Ascending aorta (tissue), 2 donors: ENCODE measurements at regions not wholly inside any gene's neighbourhood (a gene's known extent, or its start where the extent isn't known, plus 50 kb on each side); places are given as distances from the start of the nearest gene placed in this dataset.

Experiments used
- DNase-seq, 2 donors: peaks; one replicate each; pipeline ENCODE4 v3.0.0-alpha.2; 2019; ENCODE audit warnings: low spot score in 2 of 2
- H3K27ac ChIP-seq, 2 donors: fragments of 200-600 bp; sonication (generic); one replicate each; pipeline ENCODE4 v1.5.1; 2016 to 2017; ENCODE audit warnings: mild to moderate bottlenecking in 1 of 2
- H3K27me3 ChIP-seq: fragments of 200-600 bp; sonication (generic); one replicate; pipeline ENCODE4 v1.5.1; 2017
- H3K36me3 ChIP-seq, 2 donors: fragments of 200-600 bp; sonication (generic); one replicate each; pipeline ENCODE4 v1.5.1; 2016
- H3K4me1 ChIP-seq, 2 donors: fragments of 200-600 bp; sonication (generic); one replicate each; pipeline ENCODE4 v1.5.1; 2016 to 2017; ENCODE audit warnings: mild to moderate bottlenecking in 1 of 2
- H3K4me3 ChIP-seq, 2 donors: fragments of 200-600 bp; sonication (generic); one replicate each; pipeline ENCODE4 v1.5.1; 2016 to 2017; ENCODE audit warnings: mild to moderate bottlenecking in 1 of 2
- H3K9me3 ChIP-seq, 2 donors: fragments of 200-600 bp; sonication (generic); one replicate each; pipeline ENCODE4 v1.5.1; 2016
- intact Hi-C: fragments of 100-400 bp; cut with DNase I; formaldehyde crosslinking; loops from one replicate; pipeline ENCODE4 v1.15.1; 2023
- TF ChIP-seq, protein P1 (sequence below), 3 experiments: fragments of 200-600 bp in 2 of 3; fragments of 450-650 bp in 1 of 3; sonication (generic) in 2 of 3; IDR thresholded peaks; one replicate each; pipeline ENCODE4 v1.5.1; 2016 to 2019; ENCODE audit warnings: antibody characterized with exemption in 3 of 3, mild to moderate bottlenecking in 1 of 3, moderate library complexity in 1 of 3

DNA sequence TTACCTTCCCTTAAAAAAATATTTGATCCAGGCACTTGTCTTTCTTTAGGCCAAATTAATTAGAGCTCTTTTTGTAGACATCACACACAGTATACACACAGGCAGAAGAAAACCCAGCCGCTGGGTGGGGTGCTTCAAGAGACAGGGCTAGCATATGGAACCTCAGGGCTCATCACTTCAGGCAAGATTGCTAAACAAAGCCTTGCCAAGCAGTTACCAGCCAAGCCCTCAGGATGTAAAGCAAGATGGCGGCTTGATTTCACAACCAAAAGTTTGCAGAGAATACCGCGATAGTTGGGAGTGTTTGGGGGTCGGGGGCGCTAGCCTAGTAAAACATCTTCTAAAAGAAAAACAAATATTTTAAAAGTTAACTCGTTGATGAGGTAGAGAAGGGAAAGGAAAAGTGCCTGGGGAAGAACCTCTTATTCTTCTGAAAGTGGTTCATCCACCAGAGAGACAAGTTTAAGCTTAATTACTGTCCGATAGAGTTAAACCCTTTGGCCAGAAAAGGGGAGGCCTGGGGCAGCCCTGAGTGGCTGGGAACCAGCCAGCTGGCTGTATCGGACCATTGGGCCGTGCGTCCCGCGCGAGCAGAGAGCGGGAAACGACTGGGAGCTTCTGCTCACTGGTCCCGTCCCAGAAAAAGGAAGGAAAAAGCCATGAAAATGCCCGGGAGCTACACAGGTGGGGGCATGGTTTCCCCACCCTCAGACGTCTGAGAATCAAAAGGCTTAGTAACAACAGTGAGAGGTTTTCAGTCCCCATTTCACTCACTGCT, 254.9 kb upstream of the PCDH20 start:
- H3K4me3 ChIP-seq = no peak overlapping the region
- H3K36me3 ChIP-seq = no peaks in the 10 kb centered on the region
- no peaks in the 10 kb centered on the region for H3K27me3 ChIP-seq
- no peaks in the 10 kb centered on the region for H3K4me1 ChIP-seq
- intact Hi-C loops = no loop called here
- no peak overlapping the region for H3K27ac ChIP-seq
- no peaks in the 10 kb centered on the region for H3K9me3 ChIP-seq
- TF ChIP-seq, protein P1, sequence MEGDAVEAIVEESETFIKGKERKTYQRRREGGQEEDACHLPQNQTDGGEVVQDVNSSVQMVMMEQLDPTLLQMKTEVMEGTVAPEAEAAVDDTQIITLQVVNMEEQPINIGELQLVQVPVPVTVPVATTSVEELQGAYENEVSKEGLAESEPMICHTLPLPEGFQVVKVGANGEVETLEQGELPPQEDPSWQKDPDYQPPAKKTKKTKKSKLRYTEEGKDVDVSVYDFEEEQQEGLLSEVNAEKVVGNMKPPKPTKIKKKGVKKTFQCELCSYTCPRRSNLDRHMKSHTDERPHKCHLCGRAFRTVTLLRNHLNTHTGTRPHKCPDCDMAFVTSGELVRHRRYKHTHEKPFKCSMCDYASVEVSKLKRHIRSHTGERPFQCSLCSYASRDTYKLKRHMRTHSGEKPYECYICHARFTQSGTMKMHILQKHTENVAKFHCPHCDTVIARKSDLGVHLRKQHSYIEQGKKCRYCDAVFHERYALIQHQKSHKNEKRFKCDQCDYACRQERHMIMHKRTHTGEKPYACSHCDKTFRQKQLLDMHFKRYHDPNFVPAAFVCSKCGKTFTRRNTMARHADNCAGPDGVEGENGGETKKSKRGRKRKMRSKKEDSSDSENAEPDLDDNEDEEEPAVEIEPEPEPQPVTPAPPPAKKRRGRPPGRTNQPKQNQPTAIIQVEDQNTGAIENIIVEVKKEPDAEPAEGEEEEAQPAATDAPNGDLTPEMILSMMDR (IDR thresholded peaks at IDR 0.05) = no peak
- no peak for DNase-seq

DNA sequence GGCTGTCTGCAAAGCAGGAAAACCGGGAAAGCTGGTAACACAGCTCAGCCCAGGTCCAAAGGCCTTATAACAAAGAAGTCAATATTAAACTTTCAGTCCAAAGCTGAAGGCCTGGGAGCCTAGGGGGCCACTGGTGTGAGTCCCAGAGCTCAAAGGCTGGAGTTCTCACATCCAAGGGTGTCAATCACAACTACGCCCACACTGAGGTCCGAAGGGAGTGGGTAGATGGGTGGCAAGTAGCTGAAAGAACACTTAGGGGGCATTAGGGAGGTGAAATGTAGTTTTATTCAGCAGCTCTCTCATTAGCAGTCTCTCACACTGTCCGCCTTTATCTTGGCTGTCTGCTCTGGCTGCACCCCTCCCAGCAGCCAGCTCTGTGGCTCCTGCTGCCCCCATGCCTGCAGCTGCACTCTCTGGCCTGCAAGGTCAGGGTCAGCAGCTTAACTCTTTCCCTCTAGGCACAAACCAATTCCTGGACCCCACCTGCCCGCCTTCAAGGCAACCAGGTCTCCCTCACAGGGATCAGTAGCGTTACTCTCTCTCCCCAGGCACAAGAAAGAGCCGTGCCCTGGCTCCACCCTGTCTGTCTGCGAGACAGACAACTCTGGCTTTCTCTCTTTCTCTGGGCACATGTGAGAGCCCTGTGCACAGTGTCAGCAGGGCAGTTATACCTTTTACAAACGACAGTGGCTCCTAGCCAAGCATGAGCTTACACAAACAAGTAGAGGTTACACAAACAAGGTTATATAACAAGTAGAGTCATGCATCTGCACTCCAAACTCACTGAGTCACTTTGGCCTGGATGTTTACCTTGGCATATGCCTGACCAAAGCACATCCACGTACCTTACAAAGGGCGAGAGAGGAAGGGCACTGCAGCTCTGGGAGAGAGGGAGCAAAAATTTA, 249.4 kb upstream of the PCDH20 start:
- no peak overlapping the region for H3K27ac ChIP-seq
- TF ChIP-seq, protein P1 (IDR thresholded peaks at IDR 0.05) = no peak
- intact Hi-C loops = no loop called here
- no peaks in the 10 kb centered on the region for H3K9me3 ChIP-seq
- DNase-seq = no peak
- H3K4me3 ChIP-seq = no peak overlapping the region
- H3K36me3 ChIP-seq = no peaks in the 10 kb centered on the region
- H3K27me3 ChIP-seq = no peaks in the 10 kb centered on the region
- H3K4me1 ChIP-seq = no peaks in the 10 kb centered on the region

DNA sequence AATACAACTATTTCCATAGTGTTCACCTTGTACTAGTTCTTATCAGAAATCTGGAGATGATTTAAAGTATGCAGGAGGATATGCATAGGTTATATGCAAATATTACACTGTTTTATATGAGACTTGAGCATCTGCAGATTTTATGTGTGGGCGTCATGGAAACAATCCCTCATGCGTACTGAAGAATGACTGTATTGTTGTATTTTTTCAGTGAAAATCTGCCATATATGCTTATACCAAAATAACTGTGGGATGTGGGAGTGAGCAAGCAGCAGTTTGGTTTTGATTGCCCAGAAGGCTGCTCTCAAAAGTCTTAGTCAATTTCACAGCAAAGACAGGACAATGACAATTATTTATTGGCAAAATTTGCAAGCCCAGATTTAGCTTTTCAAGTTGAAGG, 238.8 kb upstream of the PCDH20 start:
- no peaks in the 10 kb centered on the region for H3K36me3 ChIP-seq
- no peaks in the 10 kb centered on the region for H3K4me1 ChIP-seq
- H3K27ac ChIP-seq = no peak overlapping the region
- no peaks in the 10 kb centered on the region for H3K27me3 ChIP-seq
- H3K4me3 ChIP-seq = no peak overlapping the region
- no peaks in the 10 kb centered on the region for H3K9me3 ChIP-seq
- intact Hi-C loops = no loop called here
- no peak for DNase-seq
- TF ChIP-seq, protein P1 (IDR thresholded peaks at IDR 0.05) = no peak

DNA sequence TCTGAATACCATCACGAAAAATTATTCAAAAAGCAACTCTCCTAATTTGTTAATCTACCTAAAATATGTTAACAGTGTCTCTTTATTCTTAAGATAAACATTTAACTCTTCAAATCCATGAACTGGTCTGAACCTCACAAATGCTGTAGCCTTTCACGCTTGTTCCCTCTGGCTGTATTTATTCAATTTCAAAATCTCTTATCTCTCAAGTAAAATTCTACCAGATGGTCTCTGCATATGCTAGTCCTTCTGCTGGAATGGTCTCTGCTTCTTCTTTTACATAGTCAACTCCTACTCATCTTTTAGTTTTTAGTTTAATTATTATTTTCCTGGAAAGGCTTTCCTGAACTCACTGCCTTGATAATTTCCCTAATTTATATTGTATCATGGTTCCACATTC, 232.9 kb upstream of the PCDH20 start:
- no peak overlapping the region for H3K27ac ChIP-seq
- intact Hi-C loops = no loop called here
- no peak for DNase-seq
- TF ChIP-seq, protein P1 (IDR thresholded peaks at IDR 0.05) = no peak
- no peaks in the 10 kb centered on the region for H3K9me3 ChIP-seq
- no peaks in the 10 kb centered on the region for H3K36me3 ChIP-seq
- no peak overlapping the region for H3K4me3 ChIP-seq
- H3K4me1 ChIP-seq = no peaks in the 10 kb centered on the region
- no peaks in the 10 kb centered on the region for H3K27me3 ChIP-seq

DNA sequence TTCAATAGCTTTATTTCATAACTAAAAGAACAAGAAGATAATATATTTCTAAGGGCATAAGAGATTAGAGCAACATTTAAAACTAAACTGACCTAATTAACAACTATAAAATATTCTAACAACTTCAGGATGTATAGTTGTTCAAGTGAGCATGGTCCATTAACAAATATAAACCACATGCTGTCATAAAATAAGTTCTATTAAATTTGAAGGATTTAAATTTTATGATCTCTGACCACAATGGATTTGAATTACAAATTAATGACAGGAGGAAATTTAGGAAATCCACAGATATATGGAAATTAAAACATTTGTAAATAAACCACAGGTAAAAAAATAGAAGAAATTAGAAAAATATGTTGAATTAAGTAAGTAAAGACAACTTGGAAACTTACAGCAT, 196.5 kb upstream of the PCDH20 start:
- TF ChIP-seq, protein P1 (IDR thresholded peaks at IDR 0.05) = no peak
- Histone ChIP-seq H3K4me3 (no peak overlapping the region), H3K27me3 (no peaks in the 10 kb centered on the region), H3K4me1 (no peaks in the 10 kb centered on the region), H3K36me3 (no peaks in the 10 kb centered on the region), H3K9me3 (no peaks in the 10 kb centered on the region), H3K27ac (no peak overlapping the region)
- no peak for DNase-seq
- intact Hi-C loops = no loop called here
